GM21723 (cell line): ENCODE measurements at regions not wholly inside any gene's neighbourhood (a gene's known extent, or its start where the extent isn't known, plus 50 kb on each side); places are given as distances from the start of the nearest gene placed in this dataset.
"Not testable (repeated sequence)": the region's sequence is repeated elsewhere in the genome, so short reads cannot be mapped to it uniquely, and the experiment has no call there.

ENCODE experiments used
- ATAC-seq: cut with Tn5 transposase; IDR thresholded peaks from one replicate; pipeline ENCODE4 v1.9.1; 2021; ENCODE audit warnings: mild to moderate bottlenecking, moderate library complexity; ENCODE audit not compliant: unreplicated experiment

DNA sequence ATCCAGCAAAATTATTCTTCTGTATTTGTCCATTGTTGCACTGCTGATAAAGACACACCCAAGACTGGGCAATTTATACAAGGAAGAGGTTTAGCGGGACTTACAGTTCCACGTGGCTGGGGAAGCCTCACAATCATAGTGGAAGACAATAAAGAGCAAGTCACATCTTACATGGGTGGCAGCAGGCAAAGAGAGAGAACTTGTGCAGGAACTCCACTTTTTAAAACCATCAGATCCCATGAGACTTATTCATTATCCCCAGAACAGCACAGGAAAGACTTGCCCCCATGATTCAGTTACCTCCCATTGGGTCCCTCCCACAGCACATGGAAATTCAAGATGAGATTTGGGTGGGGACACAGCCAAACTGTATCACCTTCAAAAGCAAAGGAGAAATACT is 286.5 kb upstream of the ECI2 start:
- no peak for ATAC-seq

DNA sequence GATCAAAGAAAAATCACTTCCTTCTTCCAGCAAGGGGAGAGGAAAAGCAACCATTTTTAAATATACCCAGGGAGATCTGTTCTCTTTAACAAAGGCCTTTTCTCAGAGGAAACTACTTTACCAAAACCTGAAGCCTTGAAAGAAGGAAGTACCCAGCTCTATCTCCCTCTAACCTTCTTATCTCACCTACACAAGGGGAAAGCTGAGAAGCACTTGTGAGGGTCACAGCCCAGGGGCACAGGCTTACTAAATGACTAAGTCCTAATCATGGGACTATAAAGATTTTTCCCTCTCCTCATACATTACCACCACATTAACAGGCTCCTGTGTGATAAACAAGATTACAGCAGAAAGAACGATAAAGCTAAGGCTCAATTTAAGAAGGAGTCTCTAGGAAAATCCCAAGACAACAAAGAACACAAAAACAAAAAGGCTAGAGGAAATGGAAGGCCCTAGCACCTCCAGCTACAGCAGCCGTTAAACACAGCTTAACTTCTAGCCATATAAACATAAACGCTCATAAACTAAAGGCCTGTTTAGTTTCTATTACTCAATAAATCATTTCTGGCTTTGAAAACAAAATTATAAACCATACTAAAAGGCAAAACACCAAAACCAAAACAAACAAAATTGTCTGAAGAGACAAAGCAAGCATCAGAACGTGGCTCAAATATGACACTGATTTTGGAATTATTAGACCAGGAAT is 284.9 kb upstream of the ECI2 start:
- ATAC-seq: no peak

DNA sequence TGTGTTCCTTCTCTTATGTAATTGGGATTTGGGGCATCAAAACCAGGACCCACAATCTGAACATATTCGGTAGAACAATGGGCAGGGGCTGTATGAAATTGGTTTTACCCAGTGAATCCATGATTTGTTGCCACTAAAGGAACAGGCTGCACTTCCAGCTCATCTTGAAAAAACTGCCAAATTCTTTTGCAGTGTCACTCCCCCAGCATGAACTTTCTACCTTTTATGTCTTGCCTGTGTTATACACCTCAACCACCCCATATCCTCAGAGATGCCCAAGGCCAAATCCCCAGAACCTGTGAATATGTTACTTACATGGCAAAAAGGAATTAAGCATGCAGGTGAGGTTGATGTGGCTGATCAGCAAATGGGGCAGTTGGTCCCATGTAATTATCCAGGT is 280.2 kb upstream of the ECI2 start:
- no peak for ATAC-seq

DNA sequence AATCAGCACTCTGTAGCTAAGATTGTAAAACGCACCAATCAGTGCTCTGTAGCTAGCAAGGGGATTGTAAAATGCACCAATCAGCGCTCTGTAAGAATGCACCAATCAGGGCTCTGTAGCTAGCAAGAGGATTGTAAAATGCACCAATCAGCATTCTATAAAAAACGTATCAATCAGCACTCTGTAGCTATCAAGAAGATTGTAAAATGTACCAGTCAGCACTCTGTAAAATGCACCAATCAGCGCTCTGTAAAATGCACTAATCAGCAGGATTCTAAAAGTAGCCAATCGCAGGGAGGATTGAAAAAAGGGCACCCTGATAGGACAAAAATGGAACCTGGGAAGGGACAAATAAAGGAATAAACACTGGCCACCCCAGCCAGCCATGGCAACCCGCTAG is 278.7 kb upstream of the ECI2 start:
- ATAC-seq: not testable (repeated sequence)

DNA sequence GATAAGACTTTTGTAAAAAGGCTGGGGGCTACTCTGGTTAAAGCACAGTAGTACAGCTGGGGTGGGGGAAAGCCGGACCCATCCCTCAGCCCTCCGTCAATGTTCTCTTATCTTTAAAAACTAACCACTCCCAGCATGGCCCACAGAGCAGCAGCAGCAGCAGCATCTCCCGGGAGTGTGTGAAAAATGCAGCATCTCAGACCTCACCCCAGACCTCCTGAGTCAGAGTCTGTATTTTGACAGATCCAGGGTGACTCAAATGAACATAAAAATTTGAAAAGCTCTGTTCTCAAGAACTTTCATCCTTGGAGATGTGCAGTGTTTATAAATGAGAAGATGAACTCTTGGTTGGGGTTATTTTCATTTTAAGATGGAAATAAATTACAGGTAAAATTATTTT is 277.7 kb upstream of the ECI2 start:
- no peak for ATAC-seq

DNA sequence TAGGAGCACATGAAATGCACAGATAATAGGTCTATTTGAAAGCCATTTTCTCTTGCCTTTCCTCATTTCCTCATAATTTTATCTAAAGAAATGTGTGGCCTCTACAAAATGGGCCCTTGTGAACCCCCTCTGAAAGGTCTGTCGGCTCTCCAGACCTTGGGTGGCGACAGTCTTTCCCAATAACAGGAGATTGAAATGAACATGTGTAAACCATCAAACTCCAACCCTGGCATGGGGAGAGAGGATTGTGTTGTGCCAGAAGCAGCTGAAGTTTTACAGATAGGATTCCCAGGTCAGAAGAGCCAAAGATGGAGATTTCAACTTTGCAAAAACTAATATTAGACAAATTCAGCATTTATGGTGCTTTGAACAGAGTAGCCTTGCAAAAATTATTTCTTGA is 277.1 kb upstream of the ECI2 start:
- no peak for ATAC-seq

DNA sequence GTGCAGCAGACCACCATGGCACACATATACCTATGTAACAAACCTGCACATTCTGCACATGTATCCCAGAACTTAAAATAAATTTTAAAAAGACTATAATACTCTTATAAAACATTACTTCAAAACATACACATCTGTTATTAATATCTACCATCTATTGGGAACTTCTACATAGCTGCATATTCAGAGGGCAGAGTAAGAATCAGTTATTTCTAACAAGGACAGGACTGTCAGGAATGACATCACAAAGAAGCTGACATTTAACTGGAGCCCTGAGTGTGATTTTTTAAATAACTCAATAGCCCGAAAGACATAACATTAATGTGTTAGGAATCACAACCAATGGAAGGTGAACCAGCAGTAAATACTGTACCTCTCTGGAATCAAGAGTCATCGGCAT is 276.7 kb upstream of the ECI2 start:
- ATAC-seq: no peak

DNA sequence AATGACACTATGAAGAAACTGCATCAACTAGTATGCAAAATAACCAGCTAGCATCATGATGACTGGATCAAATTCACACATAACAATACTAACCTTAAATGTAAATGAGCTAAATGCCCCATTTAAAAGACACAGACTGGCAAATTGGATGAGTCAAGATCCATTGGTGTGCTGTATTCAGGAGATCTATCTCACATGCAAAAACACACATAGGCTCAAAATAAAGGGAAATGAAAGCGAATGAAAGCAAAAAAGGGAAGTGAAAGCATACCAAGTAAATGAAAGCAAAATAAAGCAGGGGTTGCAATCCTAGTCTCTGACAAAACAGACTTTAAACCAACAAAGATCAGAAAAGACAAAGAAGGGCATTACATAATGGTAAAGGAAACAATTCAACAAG is 272.3 kb upstream of the ECI2 start:
- peak; percentile 100 for ATAC-seq

DNA sequence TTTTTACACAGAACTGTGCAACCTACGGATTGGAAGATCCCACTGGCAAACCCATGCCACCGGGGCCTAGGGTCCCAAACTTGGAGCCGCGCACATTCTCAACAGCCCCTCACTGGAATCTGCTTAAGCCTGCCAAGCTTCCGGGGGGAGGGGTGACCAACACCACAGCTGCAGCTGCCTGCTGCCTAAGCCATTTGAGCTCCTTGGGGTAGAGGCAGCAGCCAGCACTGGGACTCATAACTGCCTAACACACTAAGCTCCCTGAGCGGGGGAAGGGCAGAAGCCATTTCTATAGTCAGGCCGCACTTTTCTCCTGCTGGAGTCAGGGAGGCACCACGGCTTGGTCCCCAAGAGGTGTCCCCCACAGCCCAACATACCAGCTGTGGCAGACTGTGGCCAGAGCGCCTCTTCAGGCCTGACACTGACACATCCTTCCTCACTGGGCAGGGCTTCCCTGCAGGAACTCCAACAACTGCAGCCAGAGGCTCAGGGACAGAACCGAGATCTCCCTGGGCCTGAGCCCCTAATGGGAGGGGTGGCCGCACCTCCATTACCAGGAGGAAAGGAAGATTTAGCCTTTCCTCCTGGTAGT is 270.3 kb upstream of the ECI2 start:
- no peak for ATAC-seq

DNA sequence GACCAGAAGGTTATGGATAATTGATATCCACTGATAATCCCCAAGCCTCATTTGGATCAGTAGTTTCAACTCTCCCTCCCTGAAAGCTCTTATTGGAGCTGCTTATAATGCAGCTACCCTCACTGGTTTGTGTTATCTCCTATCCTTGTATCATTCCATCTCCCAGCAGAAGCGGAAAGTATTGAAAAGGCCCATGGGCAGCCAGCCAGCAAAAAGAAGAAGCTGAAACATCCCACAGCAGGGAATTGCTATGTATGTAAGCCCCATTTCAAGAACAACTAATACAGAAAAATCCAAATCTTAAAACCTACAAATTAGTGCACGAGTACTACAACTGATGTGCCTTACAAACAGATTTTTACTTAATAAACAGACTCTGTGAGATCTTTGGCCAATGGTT is 269.0 kb upstream of the ECI2 start:
- ATAC-seq: no peak

DNA sequence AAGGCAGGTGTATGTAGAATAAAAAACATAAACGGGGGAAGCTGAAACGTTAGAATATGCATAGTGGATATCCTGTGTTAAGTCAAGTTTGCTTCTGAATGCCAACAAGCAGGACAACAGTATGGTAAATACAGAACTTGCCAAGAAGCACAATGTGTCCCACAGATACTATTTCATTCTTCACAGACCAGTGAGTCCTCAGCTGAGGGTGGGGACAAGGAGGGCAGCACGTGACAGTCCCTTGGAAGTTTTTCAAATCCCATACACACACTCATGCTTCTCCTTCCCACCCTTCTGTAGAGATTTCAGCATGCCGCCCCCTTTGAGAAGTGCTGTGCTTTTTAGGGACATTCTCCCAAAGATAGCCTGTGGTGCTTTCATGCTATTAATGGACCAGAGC is 268.5 kb upstream of the ECI2 start:
- ATAC-seq: no peak

DNA sequence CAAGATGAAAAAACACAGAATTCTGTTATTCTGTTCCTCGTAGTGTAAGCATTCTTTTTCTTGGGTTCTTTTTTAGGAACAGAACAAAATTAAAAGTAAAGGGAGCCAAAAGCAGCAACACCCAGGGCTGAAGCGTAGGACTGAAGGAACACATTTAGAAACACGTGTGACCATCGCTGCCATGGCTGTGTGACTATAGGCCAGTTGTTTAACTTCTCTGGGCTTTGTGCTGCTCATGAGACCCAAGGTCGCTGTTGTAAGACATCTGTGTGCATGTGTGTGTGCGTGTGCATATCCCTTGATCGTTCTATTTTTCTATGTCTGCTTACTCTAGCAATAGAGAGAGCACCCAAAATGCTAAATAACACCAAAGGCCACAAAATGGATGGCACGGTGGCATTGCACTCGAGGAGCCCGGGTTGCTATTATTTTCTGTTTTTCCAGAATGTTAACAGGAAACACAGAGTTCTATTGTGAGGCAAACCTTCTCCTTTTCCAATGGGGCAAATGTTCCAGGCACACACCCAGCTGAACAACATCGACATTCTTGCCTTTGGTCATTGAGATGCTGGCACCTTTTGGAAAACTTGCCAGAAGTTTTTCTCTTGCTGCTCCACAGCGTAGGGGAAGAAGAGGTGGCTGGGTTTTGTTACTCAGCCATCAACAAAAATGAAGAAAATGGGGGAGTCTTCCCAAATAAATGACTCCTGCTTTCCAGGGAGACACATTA is 267.8 kb upstream of the ECI2 start:
- ATAC-seq: no peak

DNA sequence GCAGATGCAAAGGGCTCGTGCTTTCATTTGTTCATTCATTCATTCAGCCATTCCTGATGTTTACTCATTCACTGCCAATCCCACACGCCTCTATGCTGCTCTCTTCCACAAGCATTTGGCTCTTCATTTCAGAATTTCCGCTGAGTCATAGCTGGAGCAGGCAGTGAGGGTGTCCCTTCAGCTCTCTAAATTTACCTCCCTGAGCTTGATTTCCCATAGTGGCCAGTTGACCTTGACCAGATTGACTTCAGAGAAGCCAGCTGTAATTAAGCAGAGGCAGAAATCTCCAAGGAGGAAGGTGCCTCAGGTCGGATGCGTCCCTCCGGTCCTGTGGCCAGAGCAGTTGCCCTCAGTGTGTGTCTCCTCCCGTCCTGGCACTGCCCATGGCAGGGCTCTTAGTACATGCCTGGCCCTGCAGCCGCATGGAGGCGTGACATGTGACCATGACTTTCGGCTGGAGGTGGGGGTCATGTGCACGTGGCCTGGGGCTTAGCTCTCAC is 267.2 kb upstream of the ECI2 start:
- no peak for ATAC-seq

DNA sequence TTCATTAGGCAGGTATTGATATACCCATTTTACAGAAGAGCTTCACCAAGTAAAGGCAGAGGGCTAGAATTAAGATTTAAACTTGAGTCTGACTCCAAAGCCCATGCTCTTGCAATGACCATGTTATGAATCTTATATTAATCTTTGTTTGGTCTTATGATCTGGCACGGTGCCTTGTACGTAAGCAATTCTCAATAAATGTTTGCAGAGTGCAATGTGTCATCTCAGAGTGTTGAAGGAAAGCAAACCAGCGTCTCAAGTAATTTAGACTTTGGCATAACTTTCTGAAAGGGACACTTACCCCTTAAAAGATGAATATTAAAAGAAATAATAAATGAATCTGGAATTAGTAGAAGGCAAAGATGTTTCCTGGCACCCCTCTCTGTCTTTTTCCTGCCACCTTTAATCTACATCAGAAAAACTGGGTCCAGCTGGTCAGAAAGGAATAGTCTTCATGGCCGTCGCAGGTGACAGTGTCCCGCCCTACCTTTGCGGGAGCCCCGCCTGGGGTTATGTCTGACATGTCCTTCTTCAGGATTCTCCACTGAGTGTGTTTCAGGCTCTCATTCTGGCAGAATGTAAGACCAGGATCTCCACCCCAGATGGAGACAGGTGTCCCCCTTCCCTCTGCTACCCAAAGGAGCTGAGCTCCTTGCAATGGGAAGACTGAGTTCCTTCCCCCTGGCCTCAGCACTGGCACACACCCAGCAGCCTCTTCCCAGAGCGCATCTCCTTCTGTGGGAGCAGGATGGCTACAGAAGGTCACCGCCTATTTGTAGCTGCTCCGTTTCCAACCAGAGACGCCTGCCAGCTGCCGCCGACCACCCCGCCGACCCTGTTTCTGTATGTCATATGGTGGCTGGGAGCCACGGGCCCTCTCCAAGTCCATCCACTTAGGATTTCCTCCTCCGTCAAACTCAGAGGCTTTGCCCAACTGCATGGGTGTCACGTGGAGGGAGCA is 266.3 kb upstream of the ECI2 start:
- no peak for ATAC-seq

DNA sequence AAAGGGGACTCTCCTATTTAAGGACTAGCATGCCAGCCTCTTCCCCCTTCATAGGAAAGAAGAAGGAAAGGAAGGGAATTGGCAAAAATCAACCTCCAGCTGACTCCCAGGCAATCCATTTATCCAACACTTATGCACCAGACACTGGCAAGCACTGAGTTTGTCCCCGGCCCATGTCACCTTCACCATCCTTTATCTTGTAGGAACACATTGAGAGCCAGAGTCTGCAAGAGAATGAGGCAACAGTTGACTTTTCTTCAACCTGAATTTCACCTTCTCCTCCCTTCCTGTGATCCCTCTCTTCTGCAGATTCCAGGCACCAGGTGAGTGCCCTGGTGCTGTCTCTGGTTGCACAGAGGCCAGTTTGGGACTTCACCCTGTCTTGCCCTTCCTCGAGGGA is 264.3 kb upstream of the ECI2 start:
- ATAC-seq: no peak

DNA sequence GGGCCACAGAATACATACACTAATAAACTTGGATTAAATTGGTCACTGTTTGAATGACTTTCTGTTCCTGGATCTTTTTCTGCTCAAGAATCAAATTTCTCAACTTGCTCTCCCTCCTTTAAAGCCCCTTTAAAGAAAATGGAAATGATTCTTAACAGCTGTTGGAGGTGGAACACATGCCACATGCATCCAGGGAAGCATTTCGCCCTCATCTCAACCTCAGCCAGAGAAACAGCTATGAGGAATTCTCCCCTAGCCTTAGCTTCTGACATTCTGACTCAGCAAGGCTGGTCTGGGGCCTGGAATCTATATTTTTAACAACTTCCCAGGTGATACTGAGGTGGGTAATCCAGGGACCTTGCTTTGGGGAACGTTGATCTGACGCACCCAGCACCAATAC is 263.4 kb upstream of the ECI2 start:
- ATAC-seq: no peak

DNA sequence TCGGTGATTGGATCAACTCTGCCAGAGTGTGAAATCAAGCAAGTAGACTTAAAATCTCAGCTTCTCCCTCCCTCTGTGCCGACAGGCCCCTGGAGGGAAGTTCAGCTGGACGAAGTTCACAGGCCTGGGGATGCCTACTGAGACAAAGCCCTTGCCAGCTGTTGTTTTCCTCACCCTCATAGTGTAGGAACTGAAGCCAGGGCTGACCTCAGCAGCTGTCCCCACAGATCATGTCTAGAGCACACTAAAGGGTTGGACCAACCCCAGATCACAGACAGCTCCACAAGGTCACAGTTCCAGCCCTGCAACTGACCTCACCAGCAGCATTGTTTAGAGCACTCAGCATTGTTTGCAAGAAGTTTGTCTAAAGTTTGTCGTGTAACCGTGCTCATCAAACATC is 261.9 kb upstream of the ECI2 start:
- no peak for ATAC-seq

DNA sequence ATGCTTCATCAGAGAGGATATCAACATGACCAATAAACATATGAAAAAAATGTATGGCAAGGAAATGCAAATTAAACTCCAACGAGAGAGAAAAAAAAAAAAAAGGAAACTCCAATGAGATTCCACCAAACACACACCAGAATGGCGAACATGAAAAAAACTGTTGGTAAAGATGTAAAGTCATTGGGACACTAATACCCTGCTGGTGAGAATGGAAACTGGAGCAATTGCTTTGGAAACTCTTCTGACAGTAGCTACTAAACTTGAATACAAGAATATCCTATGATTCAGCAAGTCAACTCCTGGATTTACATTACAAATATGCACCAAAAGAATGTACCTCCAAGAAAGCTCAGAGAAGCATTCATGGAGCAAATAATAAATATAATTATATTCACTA is 260.7 kb upstream of the ECI2 start:
- no peak for ATAC-seq

DNA sequence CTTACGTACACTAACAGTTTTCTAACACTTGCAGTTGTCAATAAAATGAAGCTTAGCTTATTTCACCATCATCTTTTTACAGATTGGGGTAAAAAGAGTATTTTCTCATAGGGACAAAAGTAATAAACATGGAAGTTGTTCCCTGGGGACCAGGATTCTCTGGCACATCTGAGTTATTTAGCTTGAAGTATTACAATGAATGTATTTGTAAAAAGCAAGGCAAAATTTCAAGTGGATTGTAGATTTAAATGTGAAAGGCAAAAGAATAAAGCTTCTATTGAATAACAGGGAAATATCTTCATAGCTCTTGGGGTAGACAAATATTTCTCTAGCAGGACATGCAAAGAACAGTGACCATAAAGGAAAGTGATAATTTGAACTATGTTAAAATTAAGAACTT is 260.0 kb upstream of the ECI2 start:
- no peak for ATAC-seq

DNA sequence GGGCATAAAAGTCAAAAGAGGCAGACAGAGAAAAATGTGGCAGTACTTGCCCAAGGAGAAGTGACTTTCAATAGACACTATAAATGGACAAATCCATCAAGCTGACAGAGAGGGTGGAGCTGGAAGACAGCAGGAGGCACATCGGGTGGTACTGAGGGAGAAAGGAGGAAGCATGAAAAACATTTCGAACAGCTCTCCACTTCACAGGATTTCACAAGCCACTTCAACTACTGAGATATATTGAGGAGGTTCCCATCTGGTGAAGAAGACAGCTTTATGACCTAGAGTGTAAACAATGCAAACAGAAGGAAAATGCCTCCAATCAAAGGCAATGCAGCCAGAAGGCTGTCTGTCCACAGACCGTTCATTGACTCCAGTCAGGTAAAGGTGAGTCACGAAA is 259.4 kb upstream of the ECI2 start:
- ATAC-seq: no peak

DNA sequence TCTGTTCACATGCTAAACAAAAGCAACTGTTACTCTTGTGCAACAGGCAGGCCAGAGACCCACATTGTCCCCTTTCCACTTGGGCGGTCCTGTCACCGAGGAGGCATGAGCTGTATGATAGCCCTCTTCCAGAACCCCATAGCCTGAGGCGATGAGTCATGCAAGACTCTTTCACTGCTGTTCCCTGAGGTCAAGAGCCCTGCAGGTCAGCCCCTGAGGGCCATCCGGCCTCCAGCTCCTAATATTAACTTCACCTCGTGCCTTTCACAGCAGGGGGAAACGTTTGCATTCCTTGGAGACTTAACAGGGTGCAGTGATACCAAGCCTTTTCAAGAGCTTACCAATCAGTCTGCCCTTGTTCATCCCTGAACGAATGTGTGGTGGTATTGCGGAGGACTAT is 253.3 kb upstream of the ECI2 start:
- no peak for ATAC-seq
